Panc1 (cell line): ENCODE measurements at regions not wholly inside any gene's neighbourhood (a gene's known extent, or its start where the extent isn't known, plus 50 kb on each side); places are given as distances from the start of the nearest gene placed in this dataset.

Source experiments
- ATAC-seq: fragments of 200-7000 bp; cut with Tn5 transposase; 2 replicates; pipeline ENCODE4 v1.9.1; 2020; ENCODE audit warnings: mild to moderate bottlenecking, moderate library complexity
- BruUV-seq: library from RNA; stranded (reverse); fragments of 400-500 nt; replicated peaks from 2 replicates; lab custom pipeline; 2021; lab: Mats Ljungman, UMichigan
- CTCF ChIA-PET: fragments of 300-600 bp; sonication (Branson Sonifier 250); formaldehyde crosslinking; loops from one replicate; lab custom pipeline; 2022; ENCODE audit warnings: antibody characterized with exemption; lab: Charles Lee
- POLR2A ChIA-PET: fragments of 300-600 bp; sonication (Branson Sonifier 250); formaldehyde crosslinking; loops from one replicate; lab custom pipeline; 2022; ENCODE audit warnings: antibody characterized with exemption; lab: Charles Lee
- DNase-seq: peaks from one replicate; pipeline ENCODE4 v3.0.0-alpha.2; 2010; ENCODE audit warnings: low read depth, low spot score
- H3K27ac ChIP-seq: 2 replicates; pipeline ENCODE4 v1.5.1; 2011; ENCODE audit warnings: mild to moderate bottlenecking, low read length, inconsistent platforms
- H3K27me3 ChIP-seq: fragments of 200-500 bp; sonication (Bioruptor generic); 2 replicates; pipeline ENCODE4 v1.6.0; 2014; ENCODE audit warnings: low read length, inconsistent platforms; ENCODE audit not compliant: control insufficient read depth, insufficient read depth
- H3K36me3 ChIP-seq: fragments of 200-500 bp; sonication (Bioruptor generic); 2 replicates; pipeline ENCODE4 v1.5.1; 2014; ENCODE audit warnings: inconsistent platforms, mild to moderate bottlenecking, low read length, moderate library complexity; ENCODE audit not compliant: control insufficient read depth, insufficient read depth
- H3K4me1 ChIP-seq: 2 replicates; pipeline ENCODE4 v1.5.1; 2011; ENCODE audit warnings: inconsistent platforms, mild to moderate bottlenecking, low read length, moderate library complexity; ENCODE audit not compliant: control insufficient read depth, insufficient read depth
- H3K4me3 ChIP-seq, 2 experiments: 2 replicates each; pipeline ENCODE4 v1.5.1; 2011 to 2012; ENCODE audit warnings: low read depth in 2 of 2, low read length in 2 of 2, mild to moderate bottlenecking in 2 of 2, inconsistent platforms in 1 of 2, moderate library complexity in 1 of 2
- H3K9me3 ChIP-seq: fragments of 200-500 bp; sonication (Bioruptor generic); 2 replicates; pipeline ENCODE4 v1.5.1; 2014; ENCODE audit warnings: low read depth, mild to moderate bottlenecking, inconsistent platforms, low read length, moderate library complexity; ENCODE audit not compliant: control insufficient read depth, insufficient read depth
- CTCF ChIP-seq: fragments of 450-650 bp; IDR thresholded peaks from 2 replicates; pipeline ENCODE4 v1.5.1; 2017; ENCODE audit warnings: mild to moderate bottlenecking
- POLR2AphosphoS5 ChIP-seq: IDR thresholded peaks from 2 replicates; pipeline ENCODE4 v1.6.1; 2012; ENCODE audit warnings: mild to moderate bottlenecking, low read depth, low read length, moderate library complexity
- REST ChIP-seq, 2 experiments: IDR thresholded peaks; 2 replicates each; pipeline ENCODE4 v1.6.1; 2011 to 2012; ENCODE audit warnings: low read depth in 2 of 2, control low read depth in 1 of 2, low read length in 1 of 2, mild to moderate bottlenecking in 1 of 2, moderate library complexity in 1 of 2; ENCODE audit not compliant: insufficient read depth in 1 of 2
- SIN3A ChIP-seq: IDR thresholded peaks from 2 replicates; pipeline ENCODE4 v1.6.1; 2012; ENCODE audit warnings: low read depth, mild to moderate bottlenecking, low read length, moderate library complexity, borderline replicate concordance; ENCODE audit not compliant: insufficient read depth
- TCF7L2 ChIP-seq: IDR thresholded peaks from 2 replicates; pipeline ENCODE4 v1.6.1; 2011; ENCODE audit warnings: mild to moderate bottlenecking, low read depth, low read length, inconsistent platforms
- in situ Hi-C: cut with HindIII; loops from 2 replicates; pipeline ENCODE4 v1.10.0; 2016; ENCODE audit warnings: low sequenced_read_pairs, low pct_unique_long_range_greater_than_20kb
- intact Hi-C: fragments of 100-400 bp; cut with micrococcal nuclease; formaldehyde crosslinking; loops from one replicate; pipeline ENCODE4 v1.10.0; 2022; ENCODE audit not compliant: unreplicated experiment

- ATAC-seq (no peak), DNase-seq (no peak)
- no peaks in the 10 kb centered on the region for H3K9me3 ChIP-seq
- ChIA-PET CTCF (no interaction called here), POLR2A (no interaction called here)
- H3K27ac ChIP-seq, result no peak overlapping the region
- in situ Hi-C loops (no loop called here), intact Hi-C loops (no loop called here)
- no peak for TF ChIP-seq SIN3A
- TF ChIP-seq TCF7L2, result no peak
- no peak for TF ChIP-seq REST (IDR thresholded peaks at IDR 0.05; ENCODE audit: insufficient read depth in 1 of 2, low read depth in 2 of 2, low read length in 1 of 2)
- no peak for TF ChIP-seq POLR2AphosphoS5
- no peak for TF ChIP-seq CTCF
- no peaks in the 10 kb centered on the region for H3K36me3 ChIP-seq
- H3K4me1 ChIP-seq, result peaks cover 15% of the 10 kb centered on the region
- H3K27me3 ChIP-seq, result no peaks in the 10 kb centered on the region
- BruUV-seq, result no TSS peak
- no peak overlapping the region for H3K4me3 ChIP-seq
Measured at GRCh38 chr1:47692196-47692595, 254.4 kb downstream of the FOXD2 start.

- H3K36me3 ChIP-seq, result no peaks in the 10 kb centered on the region
- ATAC-seq (no peak), DNase-seq (no peak)
- no peaks in the 10 kb centered on the region for H3K27me3 ChIP-seq
- in situ Hi-C loops (no loop called here), intact Hi-C loops (no loop called here)
- CTCF ChIA-PET, result no interaction called here
- peaks cover 6% of the 10 kb centered on the region for H3K4me1 ChIP-seq
- no peaks in the 10 kb centered on the region for H3K9me3 ChIP-seq
- BruUV-seq, result no TSS peak
- no peak overlapping the region for H3K4me3 ChIP-seq
- no peak overlapping the region for H3K27ac ChIP-seq
- TF ChIP-seq CTCF (no peak), POLR2AphosphoS5 (no peak), SIN3A (no peak), TCF7L2 (no peak), REST (IDR thresholded peaks at IDR 0.05; ENCODE audit: insufficient read depth in 1 of 2, low read depth in 2 of 2, low read length in 1 of 2) (no peak)
- POLR2A ChIA-PET, result no interaction called here
Measured at GRCh38 chr1:47693115-47693514, 255.3 kb downstream of the FOXD2 start.
